T-helper 22 cell (primary cell): ENCODE measurements at regions not wholly inside any gene's neighbourhood (a gene's known extent, or its start where the extent isn't known, plus 50 kb on each side); places are given as distances from the start of the nearest gene placed in this dataset.
"Not testable (repeated sequence)": the region's sequence is repeated elsewhere in the genome, so short reads cannot be mapped to it uniquely, and the experiment has no call there.

ENCODE experiments used
- DNase-seq: peaks from one replicate; pipeline ENCODE4 v3.0.0-alpha.2; 2020; ENCODE audit warnings: low read depth

DNA sequence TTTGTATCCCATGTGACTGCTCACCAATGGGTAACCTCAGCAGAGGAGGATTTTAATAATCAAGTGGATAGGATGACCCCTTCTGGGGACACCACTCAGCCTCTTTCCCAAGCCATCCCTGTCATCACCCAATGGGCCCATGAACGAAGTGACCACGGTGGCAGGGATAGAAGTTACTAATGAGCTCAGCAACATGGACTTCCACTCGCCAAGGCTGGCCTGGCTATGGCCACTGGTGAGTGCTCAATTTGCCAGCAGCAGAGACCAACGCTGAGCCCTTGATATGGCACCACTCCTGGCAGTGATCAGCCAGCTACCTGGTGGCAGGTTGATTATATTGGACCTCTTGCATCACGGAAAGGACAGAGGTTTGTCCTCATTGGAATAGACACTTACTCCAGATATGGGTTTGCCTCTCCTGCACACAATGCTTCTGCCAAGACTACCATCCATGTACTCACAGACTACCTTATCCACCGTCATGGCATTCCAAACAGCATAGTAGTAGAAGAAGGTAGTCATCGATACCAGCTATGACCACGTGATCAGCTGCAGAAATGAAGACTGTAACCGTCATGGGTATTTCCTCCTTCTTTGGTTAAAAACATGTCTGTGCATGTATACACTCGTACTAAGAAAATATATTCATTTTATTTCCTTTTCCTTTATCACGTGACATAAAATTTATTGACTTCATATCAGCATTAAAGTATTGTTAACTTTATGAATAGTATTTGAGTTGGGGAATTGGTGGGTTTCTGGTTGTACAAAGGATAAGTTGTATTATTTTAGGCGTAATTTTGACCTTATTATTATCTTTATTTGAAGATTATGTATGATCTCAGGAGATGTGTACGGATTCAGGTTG, 562.6 kb downstream of the PTPRU start:
- no peak for DNase-seq

DNA sequence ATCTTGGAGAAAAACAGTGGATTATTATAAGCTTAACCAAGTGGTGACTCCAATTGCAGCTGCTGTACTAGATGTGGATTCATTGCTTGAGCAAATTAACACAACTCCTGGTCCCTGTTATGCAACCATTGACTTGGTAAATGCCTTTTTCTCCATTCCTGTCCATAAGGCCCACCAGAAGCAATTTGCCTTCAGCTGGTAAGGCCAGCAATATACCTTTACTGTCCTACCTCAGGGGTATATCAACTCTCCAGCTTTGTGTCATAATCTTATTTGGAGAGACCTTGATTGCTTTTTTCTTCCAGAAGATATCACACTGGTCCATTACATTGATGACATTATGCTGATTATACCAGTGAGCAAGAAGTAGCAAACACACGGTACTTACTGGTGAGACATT, 560.8 kb downstream of the PTPRU start:
- not testable (repeated sequence) for DNase-seq

DNA sequence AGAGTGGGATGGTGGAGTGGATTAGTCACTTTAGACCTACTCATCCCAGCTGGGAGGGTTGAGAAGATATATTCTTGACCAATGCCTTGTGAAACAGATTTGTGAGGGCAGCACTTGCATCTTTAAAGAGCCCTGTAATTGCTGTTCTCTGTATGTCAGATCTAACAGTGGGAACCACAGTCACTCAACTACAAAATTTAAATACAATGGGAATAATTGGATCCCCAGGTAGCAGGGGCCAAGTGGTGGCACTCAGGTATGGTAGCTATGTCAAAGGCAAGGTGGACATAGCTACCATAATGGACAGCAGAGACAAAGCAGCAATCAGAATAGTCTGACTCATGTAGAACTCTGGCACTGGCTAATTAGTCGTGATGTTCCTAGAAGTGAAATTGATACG, 559.6 kb downstream of the PTPRU start:
- not testable (repeated sequence) for DNase-seq

DNA sequence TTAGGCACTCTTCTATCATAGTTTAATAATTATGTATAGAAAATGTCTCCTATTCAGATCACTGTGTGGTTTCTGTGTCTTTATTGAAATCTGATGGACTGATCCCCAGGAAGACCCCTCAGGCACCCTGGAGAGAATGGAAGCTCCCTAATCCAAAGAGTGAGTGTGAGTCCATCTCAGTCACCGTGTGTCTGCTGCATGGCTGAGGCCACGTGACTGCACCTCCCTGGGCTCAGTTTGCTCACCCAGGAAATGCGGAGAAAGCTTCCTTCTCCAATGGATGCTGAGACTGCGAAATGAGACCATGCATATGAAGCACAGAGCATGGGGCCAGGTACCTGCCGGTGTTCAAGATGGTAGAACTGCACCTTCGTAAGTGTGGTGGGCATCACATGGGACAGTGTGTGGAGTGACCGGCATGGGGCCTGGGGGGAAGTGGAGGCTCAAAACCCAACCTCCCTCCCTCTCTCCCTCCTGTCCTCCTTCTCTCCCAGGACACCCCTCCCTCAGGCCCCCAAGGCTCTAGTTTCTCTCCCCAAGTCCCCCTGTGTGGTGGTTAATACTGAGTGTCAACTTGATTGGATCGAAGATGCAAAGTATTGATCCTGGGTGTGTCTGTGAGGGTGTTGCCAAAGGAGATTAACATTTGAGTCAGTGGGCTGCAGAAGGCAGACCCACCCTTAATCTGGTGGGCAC, 557.5 kb downstream of the PTPRU start:
- no peak for DNase-seq

DNA sequence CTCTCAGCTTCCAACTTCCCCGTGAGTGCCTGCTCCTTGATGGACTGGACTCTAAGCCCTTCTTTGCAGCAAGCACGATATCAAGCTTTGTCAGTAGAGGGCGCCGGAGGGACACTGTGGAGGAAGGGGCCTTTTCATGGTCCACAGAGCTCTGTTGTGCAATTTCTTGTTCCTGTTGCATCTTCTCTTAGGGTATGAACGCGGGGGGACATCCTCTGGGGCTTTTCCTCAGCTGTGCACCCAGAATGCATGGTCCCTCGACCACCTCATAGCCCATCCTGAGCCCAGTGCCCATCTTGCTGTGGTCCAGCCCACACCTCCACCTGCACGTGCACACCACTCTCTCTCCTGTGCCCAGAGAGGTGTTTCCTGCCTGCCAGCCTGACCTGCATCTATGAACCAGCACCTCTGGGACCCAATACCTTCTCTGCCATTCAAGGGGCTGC, 556.8 kb downstream of the PTPRU start:
- no peak for DNase-seq

DNA sequence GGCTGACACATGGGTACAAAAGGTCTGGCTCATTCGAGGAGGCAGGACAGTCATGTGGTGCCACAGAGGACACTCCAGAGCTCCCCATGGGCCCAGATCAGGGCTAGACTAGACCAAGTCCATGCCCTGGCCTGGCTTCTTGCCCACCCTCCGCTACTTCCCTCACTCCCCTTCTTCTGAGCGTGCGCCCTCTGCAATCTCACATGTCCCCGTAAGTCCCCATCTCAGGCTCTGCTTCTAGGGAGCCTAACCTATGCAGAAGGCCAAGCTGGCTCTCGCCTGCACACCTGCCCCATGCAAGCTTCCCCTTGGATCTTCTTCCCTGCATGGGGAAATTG, 553.6 kb downstream of the PTPRU start:
- no peak for DNase-seq

DNA sequence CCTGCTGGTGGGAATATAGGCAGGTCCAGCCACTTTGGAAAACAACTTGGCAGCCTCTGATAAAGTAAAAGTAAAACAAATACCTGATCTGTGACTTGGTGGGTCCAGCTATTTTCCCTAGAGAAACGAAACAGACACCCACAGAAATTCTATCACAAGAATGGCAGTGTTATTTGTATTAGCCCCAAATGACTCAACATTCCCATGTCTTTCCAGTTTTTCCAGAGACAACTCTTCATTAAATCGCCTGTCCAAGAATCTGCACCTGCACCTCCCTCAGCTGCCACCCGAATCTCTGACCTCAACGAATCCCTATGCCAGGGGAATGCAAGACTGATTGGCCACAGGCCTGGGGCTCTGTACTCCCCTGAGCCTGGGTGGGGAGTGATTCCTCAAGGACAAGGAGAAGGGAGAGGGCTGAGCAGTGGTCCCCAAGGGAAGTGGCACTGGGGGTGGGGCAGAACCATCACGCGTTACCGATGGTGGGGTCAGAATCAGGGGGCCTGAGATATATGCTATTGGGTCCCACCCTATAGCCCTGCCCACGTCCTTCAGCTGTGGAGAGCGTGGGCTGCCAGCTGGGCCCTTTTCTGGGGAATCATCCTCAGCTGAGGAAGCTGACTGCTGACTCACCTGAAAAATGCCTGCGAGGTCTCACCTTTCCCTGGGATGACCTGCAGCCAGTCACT, 553.0 kb downstream of the PTPRU start:
- no peak for DNase-seq

DNA sequence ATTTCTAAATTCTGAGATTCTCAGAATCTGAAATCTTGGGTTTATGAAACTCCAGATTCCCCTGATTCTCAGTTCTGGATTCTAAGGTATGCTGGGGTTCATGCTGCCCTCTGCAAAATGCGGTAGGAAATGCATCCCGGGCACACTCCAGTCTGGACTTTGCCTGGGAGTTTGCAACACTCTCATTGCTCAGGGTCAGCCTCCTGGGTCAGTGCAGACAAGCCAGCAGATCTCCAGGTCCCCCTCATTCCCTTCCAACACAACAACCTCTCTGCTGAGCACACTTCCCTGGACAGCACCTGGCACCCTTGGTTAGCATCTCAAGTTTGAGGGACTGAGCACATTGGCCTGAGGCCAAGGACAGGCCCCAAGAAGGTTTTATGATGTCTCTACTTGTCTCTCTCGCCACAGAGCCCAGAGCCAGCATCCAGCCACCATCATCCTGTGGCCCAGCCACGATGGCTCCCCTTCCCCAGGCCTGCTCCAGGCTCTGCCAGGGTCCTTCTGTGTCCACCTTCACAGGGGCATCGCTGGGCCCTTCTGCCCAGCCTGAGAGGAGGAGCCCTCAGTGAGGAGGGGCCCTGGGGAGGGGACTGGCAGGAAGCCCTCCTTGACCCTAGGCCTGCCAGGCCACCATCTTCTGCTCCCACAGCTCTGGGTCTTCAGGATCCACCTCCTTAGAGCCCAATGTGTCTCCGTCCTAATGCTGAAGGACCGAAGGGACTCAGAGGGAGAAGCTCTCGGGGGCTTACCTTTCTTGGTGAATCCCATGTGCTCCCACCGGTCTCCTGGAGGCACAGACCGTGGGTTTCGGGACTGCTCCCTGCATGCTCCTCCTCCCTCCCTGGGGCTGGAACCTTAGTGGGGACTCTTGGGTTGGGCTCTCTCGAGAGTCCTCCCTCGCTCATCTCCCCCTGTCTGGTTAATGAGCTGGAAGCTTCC, 550.7 kb downstream of the PTPRU start:
- no peak for DNase-seq

DNA sequence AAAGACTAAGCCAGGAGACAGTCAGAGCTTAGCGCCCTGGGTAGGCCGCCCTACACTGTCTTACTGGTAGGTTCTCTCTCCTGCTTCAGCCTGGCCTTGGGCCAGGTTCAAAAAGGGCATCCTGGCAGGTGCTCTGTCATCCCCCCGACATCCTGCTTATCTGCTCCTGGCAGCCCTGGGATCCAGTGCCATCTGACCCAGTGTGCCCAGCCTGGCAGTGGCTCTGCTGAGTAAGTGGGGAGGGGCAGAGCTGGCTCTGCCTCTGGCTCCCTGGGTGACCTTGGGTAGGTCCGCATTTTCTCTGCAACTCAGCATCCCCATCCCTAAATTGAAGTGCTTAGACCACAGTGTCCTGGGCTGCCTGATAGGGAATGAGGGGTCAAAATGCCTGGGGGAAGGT, 549.9 kb downstream of the PTPRU start:
- DNase-seq, result no peak

DNA sequence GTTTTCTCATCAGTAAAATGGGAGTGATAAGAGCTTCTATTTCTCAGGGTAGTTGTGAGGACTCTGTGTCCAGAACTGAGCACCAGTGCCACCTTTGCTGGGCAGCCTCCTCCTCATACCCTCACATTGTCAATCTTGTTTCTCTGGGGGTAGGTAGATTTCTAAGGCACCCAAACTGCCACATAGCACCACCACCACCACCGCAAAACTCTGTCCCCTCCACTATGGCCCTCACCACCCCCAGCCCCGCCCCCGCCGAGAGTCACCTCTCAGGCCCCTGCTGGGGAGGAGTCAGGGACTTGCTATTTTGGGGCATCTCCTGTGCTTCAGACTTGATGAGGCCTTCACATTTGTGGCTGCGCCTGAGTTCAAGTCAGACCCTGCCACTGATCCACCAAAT, 549.2 kb downstream of the PTPRU start:
- no peak for DNase-seq

DNA sequence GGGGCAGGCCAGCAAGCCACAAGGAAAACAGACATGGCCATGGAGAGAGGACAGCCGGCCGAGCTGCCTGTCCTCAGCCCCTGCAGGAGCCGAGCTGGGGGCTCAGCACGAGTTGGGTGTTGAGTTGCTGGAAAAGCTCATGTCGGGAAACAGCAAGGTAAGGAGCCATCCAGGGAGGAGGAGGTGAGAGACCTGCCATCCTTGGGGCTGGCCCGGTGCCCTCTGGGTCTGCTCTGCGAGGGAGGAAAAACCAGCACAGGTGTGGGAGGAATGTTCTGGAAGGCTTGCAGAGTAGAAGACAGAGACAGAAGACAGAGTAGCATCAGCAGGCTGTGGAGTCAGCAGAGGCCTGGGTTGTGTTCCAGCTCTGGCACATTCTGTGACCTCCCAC, 548.8 kb downstream of the PTPRU start:
- DNase-seq, result no peak

DNA sequence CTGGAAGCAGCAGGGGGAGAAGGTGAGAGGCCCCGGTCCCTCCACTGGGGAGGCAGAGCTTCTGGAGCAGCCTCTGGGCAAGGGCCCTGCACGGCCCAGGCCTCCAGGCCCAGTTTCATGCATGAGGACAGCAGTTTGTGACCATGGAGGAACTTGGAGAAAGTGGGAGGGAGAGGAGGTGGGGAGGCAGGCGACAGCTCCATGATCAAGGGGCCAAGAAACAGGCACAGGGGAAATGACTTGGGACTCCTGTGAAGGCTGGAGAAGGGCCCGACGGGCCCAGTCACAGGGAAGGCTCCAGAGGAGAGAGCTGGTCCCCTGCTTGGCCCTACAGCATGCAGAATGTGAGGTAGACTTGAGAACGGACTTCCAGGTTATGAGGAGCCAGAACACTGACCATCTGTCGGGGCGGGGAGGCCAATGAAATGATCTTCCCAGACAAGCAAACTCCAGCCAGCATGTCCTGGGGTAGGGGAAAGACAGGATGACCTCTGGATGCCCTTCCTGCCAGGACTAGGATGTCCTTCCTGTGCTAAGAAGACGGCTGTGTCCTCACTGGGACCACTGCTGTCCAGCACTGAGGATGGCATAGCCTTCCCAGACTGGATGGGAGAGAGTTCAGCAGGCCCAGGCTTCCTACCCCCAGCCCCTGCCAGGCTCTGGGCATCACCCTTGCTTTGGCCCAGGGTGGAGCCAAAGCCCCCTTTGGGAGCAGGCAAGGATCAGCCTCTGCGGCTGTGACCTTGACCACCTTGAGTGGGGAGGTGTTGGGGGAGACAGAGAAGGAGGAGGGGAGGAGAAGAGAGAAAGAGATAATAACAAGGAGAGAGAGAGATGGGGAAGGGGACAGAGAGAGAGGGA, 548.2 kb downstream of the PTPRU start:
- DNase-seq, result no peak

DNA sequence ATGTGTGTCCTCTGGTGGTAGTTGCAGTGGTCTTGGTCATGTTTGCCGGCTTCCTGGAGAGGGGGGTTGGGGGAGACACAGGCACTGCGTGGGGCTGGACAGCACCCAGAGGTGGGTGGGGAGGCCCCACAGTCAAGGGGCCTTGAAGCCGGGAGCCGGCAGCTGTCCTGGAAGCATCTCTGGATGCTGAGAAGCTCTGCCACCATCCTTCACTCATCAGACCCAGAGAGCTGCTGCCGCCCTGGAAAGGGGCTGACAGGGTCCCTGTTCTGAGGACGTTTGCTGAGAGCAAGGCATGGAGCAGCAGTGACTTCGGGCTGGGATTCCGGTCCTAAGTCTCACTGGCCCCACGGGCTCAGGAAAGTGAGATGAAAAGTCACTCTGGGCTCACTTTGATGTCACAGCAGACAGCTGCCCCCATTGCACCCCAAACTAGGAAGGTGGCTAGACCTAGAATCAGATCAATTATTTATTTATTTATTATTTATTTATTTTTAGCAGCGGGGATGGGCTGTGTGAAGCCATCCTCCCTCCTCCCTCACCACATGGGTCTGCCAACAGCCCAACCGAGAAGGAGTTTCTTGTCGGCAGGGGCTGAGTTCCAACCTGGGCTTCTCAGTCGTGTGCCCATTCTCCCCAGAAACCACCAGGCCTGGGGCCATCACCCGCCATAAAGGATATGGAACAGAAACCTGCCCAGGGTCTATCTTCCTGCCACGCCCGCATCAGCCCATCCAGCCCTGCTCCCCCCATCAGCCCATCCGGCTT, 547.4 kb downstream of the PTPRU start:
- DNase-seq, result no peak

DNA sequence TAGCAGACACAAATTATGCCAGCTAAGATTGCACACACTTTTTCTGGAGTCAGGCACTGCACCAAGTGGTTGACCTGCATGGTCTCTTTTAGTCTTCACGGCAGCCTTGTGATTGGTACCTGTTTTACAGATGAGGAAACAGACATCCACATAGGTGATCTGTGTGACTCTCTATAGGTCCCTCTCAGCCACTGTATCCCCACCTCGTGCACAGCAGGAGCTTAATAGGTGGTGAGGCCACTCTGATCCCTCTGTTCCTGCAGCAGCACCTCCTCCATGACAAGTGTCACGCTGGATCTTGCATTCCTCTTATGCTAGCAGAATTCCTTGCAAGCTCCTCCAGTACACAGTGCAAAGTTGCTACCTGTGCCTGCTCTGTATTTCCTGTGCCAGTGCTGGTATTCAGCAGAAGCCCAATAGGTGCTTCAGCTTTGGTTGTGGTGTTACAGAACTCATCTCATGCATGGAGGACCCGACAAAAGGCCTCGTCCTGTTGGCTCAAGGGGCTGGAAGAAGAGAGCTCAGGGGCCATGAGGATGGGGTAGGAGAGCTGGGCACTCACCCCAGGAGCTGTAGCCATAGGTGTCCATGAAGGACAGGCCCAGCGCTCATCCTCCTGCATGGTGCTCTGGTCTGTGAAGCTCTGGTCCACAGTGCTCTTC, 546.7 kb downstream of the PTPRU start:
- no peak for DNase-seq

DNA sequence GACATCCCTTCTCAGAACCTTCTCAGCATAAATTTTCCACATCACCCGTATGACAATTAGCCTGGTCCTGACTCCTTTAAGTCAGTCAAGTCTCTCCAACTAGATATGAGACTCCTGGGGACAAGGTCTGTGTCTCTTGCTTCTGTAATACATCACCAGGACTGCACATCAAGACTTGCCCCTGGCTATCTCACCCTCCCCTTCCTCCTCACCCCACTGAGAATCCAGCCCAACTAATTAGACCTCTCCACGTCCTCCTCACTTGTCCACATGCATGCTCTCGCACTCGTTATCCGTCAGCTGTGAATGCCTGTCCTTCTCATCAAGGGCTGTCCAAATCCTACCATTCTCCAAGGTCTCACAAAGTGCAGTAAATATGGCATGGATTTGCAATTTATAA, 542.8 kb downstream of the PTPRU start:
- DNase-seq, result no peak

DNA sequence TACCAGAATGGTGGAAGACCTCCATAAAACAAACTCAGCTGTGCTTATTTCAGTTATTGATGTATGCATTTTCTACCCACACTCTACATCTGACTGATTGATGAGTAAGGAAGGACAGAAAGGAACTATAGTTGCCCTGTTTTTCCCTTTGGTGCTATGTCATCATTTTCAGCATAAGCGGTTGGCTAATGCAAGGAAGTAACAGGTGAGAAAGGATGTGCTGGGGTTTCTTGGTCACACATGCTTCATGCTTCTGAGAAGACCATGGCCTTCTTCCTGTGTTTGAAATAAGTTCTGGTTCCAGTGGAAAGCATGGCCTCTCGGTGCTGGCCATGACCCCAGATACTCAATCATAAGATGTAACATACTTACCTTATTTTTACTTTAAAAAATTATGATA, 541.2 kb downstream of the PTPRU start:
- DNase-seq, result no peak

DNA sequence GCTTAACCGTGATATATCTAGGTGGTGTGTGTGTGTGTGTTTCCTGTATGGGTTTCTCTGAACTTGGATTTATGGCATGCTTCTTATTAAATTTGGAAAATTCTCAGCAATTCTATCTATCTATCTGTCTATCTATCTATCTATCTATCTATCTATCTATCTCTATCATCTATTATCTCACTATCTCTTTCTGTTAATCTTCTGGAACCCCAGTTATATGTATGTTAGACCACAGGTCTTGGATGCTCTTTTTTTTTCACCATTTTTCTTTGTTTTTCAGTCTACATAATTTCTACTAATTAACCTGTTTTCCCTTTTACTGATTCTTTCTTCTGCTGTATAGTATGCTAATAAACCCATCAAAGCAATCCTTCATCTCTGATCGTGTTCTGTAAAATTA, 538.0 kb downstream of the PTPRU start:
- no peak for DNase-seq

DNA sequence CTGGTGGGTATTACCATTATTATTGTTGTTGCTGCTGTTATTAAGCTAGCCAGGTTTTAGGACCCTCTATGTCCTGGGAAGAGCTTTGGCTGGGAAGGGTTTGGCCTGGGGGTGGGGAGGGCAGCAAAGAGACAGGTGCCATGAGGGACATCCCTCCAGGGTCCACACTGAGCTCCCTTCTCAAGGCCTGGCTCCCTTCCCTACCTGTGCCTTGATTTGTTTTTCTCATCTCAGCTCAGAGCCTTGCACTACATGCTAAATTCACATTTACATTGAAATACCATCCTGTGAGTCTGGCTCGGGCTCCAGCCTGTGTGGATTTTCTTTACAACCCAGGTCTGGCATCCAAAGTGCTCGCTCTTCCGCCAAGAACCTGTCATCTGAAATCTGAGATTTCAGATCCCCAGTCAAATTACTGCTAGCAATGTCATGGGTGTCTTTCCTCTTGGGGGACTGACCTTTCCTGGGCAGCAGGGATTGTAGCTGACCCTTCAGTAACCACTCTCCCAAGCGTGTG, 536.3 kb downstream of the PTPRU start:
- no peak for DNase-seq

DNA sequence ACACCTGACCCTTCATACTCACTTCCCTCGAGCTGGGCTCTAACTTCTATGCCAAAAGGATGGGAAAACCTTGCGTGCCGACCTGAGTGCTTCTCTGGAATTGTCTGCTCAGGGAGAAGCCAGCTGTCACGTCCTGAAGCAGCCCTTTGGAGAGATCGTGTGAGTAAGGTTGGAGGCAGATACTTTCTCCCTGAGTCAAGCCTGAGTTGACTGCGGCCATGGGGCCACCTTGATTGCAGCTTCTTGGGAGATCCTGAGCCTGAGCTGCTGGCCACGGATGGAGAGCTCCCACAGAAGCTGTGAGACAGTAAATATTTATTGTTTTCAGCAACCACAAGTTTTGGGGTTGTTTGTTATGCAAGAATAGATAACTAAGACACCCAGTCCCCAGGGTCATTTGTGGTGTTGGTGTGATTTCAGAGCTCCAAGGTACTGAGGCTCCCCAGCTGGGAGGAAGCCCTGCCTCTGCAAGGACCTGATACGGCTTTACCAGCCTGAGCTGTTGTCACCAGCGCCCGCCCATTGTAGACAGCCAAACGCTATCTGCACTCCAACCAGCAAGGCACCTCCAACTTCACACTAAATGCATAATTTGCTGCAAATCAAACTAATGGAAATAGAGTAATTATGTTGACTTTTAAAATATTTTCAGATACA, 531.6 kb downstream of the PTPRU start:
- DNase-seq, result no peak
